Prostate gland (tissue), 2 donors: ENCODE measurements at regions not wholly inside any gene's neighbourhood (a gene's known extent, or its start where the extent isn't known, plus 50 kb on each side); places are given as distances from the start of the nearest gene placed in this dataset.

Experiments used
- CTCF ChIP-seq, 4 experiments: fragments of 200-600 bp in 2 of 4; fragments of 450-650 bp in 2 of 4; sonication (generic) in 2 of 4; IDR thresholded peaks; 1 replicate in 3 of 4; 2 replicates in 1 of 4; pipeline ENCODE4 v1.5.1; 2016 to 2019; ENCODE audit warnings: antibody characterized with exemption in 4 of 4, mild to moderate bottlenecking in 2 of 4, moderate library complexity in 2 of 4
- POLR2A ChIP-seq: fragments of 450-650 bp; IDR thresholded peaks from one replicate; pipeline ENCODE4 v1.6.1; 2016; ENCODE audit warnings: antibody characterized with exemption, mild to moderate bottlenecking
- POLR2AphosphoS5 ChIP-seq: sonication (generic); formaldehyde crosslinking; IDR thresholded peaks from one replicate; pipeline ENCODE4 v1.6.1; 2017; ENCODE audit warnings: antibody characterized with exemption

GRCh38 chr1:209307846-209308245, 275.7 kb upstream of the CAMK1G start:
- TF ChIP-seq CTCF (IDR thresholded peaks at IDR 0.05) (no peak), POLR2A (no peak), POLR2AphosphoS5 (no peak)
